HepG2 (cell line): ENCODE measurements at regions not wholly inside any gene's neighbourhood (a gene's known extent, or its start where the extent isn't known, plus 50 kb on each side); places are given as distances from the start of the nearest gene placed in this dataset.

Experiments
- KMT2A ChIP-seq: sonication (generic); formaldehyde crosslinking; IDR thresholded peaks from 2 replicates; pipeline ENCODE4 v1.4.0; 2020; ENCODE audit warnings: missing genetic modification reagents
- MAFG ChIP-seq: sonication (generic); formaldehyde crosslinking; IDR thresholded peaks from 2 replicates; pipeline ENCODE4 v1.5.1; 2020; ENCODE audit warnings: mild to moderate bottlenecking, missing genetic modification reagents
- PBX2 ChIP-seq: IDR thresholded peaks from 2 replicates; pipeline ENCODE4 v1.6.1; 2016; ENCODE audit warnings: control low read depth
- PHB2 ChIP-seq: fragments of 450-650 bp; IDR thresholded peaks from 2 replicates; pipeline ENCODE4 v1.6.1; 2018; ENCODE audit not compliant: partially characterized antibody
- POLR2A ChIP-seq, 2 experiments: IDR thresholded peaks; 2 replicates each; pipeline ENCODE4 v1.6.1; 2011; ENCODE audit warnings: low read depth in 2 of 2, low read length in 2 of 2, mild to moderate bottlenecking in 1 of 2, moderate library complexity in 1 of 2; ENCODE audit not compliant: insufficient read depth in 1 of 2
- STAG1 ChIP-seq: sonication (generic); formaldehyde crosslinking; IDR thresholded peaks from 2 replicates; pipeline ENCODE4 v1.4.0; 2020; ENCODE audit warnings: missing genetic modification reagents

GRCh38 chr15:81530271-81530691 lies 156.3 kb upstream of the TMC3 start:
- TF ChIP-seq STAG1, result no peak
- no peak for TF ChIP-seq KMT2A (CRISPR knock-in tag)
- no peak for TF ChIP-seq PHB2
- TF ChIP-seq PBX2, result no peak
- no peak for TF ChIP-seq MAFG (CRISPR knock-in tag)
- no peak for TF ChIP-seq POLR2A (IDR thresholded peaks at IDR 0.05; ENCODE audit: insufficient read depth in 1 of 2, low read depth in 2 of 2, low read length in 2 of 2)
